NCI-H526 treated with DMSO at 0.1 percent for 48 hours (cell line): ENCODE measurements at regions not wholly inside any gene's neighbourhood (a gene's known extent, or its start where the extent isn't known, plus 50 kb on each side); places are given as distances from the start of the nearest gene placed in this dataset.
"Not testable (repeated sequence)": the region's sequence is repeated elsewhere in the genome, so short reads cannot be mapped to it uniquely, and the experiment has no call there.

ENCODE experiments used
- DNase-seq: peaks from one replicate; lab custom pipeline; 2025; lab: John Stamatoyannopoulos, UW

DNA sequence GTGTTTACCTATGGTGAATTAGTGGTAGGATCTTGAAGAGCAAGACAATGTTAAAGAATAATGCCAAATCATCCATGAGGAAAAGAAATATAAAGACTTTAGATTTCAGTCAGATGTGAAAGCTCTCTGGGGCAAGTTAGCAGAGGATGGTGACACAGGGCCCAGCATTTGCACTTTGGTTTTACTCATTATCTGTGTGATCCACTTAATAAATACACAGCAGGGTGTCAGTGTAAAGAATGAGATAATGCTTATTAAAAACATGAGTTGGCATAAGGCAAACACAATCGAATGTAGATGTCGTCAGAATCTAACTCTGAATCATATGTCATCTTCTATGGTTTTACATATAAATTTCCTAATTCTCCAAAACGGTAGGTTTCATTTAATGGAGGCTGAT is 130.4 kb upstream of the PREP start:
- no peak for DNase-seq

DNA sequence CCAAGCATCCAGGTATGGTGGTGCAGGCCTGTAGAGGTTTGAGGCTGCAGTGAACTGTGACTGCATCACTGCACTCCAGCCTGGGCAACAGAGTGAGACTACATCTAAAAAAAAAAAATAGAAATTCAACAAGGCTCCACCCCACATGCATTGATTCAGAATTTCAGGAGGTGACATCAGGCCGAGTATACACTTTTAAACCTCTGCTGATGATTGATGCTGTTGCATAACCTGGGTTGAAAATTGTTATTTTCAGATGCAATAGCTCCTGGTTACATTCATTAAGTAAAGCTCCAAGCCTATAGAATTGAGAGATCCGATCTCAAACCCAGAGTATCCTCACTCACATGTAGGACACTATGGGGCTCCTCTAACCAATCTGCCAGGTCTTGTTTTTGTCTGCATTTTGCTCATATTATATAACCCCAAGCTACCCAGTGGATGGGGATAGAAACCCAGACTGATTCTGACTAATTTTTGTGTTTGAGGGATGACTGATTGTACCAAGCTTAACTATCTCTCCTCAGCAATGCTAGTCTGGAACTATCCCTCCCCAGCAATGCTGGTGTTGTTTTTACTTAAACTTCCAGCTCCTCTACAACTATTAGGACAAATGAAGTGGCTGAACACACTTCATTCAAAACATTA is 123.5 kb upstream of the PREP start:
- DNase-seq: no peak

GRCh38 chr6:105522626-105523322 is 119.9 kb upstream of the PREP start:
- no peak for DNase-seq

GRCh38 chr6:105519954-105520353 is 117.1 kb upstream of the PREP start:
- no peak for DNase-seq

GRCh38 chr6:105518993-105519392 is 116.1 kb upstream of the PREP start:
- DNase-seq: not testable (repeated sequence)

DNA sequence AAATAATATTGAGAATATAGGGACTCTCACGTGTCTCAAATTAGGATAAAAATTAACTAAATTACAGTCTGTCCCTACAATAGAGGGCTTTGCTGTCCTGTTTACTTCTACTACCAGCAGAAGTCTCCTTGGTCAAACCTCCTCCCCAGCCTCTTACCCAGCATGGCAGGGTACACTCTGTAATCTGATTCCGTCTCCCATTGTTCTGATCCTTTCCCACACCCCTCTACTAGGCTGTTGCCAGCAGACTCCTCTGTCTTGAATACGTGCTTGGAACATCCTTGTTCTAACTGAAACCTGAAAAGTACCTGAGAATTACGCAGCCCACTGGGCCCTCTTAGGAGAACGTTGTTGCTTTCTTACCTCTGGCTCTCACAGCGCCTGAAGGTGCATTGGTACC is 112.2 kb upstream of the PREP start:
- no peak for DNase-seq

GRCh38 chr6:105514306-105514705 is 111.4 kb upstream of the PREP start:
- DNase-seq: no peak

DNA sequence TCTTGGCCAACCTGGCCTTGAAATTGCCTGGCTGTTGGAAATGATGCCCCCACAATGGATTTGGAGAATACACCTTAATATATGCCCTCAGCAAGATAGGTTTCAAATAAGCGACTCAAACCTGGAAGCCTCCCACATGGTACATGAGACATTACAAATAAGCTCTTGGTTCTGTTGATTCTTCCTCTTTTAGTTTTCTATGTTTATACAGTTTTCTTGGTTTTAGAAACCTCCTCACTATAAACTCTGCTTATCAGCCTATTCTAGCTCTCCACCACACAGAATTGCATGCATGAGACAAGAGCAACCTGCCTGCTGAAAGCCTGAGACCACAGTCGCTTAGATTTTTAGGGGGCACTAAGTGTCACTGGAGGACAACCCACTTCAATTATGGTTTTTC is 108.8 kb upstream of the PREP start:
- DNase-seq: no peak

DNA sequence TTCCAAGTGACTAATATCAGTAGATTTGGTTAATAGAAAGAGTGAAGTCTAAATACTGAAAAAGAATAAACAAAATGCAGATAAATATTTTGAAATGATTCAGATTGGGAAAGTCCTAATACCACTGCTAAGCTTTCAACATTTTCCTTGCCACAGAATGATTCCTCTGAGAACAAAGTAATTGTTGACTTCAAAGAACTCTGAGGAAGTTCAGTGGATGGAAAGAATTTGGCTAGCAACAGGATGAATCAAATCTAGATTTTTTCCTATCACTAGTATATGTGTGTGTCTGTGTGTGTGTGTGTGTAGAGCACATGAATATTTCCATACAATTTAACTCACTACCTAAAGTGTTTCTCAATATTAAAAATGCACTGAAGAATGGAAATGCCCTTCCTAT is 107.9 kb upstream of the PREP start:
- no peak for DNase-seq

- DNase-seq: no peak
Observed at GRCh38 chr6:105509506-105510331, 106.8 kb upstream of the PREP start.

GRCh38 chr6:105507811-105508210 is 104.9 kb upstream of the PREP start:
- no peak for DNase-seq

DNA sequence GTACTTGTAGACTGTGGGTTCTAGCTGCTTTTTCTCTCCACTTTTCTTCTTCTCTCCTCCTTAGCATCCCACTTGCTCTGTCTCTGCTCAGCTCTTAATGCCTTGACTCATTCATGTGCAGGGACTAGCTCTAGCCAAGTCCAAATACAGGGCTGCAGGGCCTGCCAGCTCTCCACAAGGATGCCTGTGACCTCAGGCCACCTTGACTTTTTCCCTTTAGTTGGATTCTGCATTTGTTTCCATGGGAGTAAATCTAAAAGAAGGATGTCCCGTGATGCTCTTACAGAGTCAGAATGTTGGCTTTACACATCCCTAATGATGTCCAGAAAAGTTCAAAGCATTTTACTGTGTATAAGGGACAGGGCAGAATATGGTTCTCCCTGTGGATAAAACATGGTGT is 101.8 kb upstream of the PREP start:
- no peak for DNase-seq

- no peak for DNase-seq
Observed at GRCh38 chr6:105503641-105504040, 100.8 kb upstream of the PREP start.

- no peak for DNase-seq
Observed at GRCh38 chr6:105501826-105502344, 99.0 kb upstream of the PREP start.

GRCh38 chr6:105501246-105501645 is 98.4 kb upstream of the PREP start:
- DNase-seq: no peak

DNA sequence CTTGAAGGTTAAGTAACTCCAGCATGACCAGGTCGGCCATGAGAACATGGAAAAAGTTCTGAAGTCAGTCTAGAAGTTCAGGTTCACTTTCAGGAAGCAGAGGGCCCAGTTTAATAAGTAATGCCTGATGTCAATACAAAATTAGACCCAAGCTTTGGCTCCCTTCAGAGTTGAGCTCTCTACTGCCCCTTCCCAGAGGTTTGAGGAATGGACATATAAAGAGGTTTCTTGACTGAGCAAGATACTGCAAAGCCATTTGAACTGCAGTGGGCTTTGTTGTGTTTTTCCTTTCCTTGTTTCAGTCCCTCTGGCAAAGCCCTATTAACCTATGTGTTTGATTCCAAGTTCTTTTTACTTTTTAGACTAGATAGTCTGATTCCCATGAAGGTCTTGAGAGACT is 97.8 kb upstream of the PREP start:
- no peak for DNase-seq

DNA sequence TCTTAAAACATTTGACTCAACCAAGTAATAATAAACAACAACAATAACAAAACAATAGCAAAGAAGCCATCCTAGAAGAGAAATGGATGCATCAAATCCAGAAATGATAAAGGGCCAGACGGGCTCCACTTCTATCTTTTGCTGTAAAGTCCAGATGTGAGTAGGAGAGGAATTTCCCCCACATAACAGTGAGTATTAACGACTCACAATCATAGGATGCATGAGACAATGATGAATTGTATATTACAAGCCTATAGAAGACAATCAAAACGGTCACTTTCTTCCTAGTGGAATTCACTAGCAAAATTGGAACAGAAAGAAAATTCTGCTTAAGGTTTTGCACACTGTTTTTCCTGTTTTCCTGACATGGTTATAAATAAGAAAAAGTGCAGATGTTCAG is 97.0 kb upstream of the PREP start:
- no peak for DNase-seq

DNA sequence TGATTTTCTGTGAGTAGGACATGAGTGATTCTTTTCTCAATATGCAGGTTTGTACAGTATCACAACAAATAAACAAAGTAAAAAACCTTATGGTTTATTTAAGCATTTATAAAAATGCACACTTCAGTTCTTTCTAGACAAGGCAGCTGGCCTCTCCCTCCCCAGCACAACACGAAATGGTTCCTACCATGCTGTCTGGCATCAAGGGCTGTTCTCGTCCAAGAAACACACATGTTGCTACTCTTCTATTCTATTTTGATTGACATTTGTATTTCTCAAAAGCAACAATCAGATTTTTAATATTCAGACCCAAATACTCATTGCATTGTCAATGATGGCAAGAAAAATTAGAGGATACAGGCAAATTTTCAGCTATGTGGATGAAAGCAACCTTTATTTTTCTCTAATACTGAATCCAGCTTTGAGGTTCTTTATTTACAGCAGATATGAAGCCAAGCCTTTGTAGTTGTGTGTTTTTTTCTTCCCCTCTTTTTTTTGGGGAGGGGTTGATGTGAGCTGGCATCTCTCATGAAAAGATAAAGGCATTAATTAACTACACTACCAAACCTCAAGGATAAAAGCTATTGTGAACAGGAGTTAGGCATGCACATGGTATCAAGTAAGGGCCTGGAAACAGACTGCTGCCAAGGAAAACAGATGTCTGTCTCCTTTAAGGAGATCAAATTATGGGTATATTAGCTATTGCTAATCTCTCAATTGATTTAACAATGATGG is 96.4 kb upstream of the PREP start:
- DNase-seq: no peak

DNA sequence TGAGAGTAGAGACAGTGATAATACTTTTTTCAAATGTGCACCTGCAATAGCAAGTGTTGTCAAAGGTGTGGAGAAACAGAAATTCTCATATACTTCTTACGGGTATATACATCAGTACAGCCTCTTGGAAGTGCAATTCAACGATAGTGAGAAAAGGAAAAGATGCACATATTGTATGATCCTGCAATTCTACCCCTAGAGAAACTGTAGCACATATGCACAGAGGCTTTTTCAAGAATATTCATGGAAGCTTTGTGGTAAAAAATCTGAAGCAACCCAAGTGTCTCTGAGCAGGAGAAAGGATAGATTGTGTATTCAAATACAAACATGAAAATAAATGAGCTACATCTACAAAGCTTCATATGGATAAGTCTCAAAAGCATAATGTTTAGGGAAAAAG is 94.7 kb upstream of the PREP start:
- DNase-seq: no peak

- DNase-seq: no peak
Observed at GRCh38 chr6:105495515-105495914, 92.6 kb upstream of the PREP start.

GRCh38 chr6:105494688-105495087 is 91.8 kb upstream of the PREP start:
- DNase-seq: no peak

DNA sequence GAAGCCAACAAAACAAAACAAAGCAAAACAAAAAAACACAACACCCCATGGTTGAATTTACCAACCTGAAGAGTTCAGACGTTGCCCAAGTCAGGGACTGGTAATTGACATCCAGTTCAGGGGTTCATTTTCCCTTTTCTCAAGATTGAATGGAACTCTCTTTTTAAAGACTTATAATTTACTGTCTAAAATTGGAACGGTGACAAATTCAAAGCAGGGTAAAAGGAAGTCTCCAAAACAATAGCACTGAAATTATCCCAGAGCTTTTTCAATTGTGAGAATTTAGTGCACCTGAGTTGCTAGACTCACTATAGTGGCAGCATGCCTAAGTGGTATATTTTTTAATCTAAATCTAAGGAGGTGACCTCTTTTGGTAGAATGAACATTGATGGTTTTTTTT is 90.9 kb upstream of the PREP start:
- no peak for DNase-seq
